HEK293 (cell line): ENCODE measurements at regions not wholly inside any gene's neighbourhood (a gene's known extent, or its start where the extent isn't known, plus 50 kb on each side); places are given as distances from the start of the nearest gene placed in this dataset.
"Not testable (repeated sequence)": the region's sequence is repeated elsewhere in the genome, so short reads cannot be mapped to it uniquely, and the experiment has no call there.

Experiments
- CTCF ChIA-PET: fragments of 350-600 bp; formaldehyde crosslinking; extraction: SDS; loops from one replicate; lab custom pipeline; 2021; ENCODE audit warnings: antibody characterized with exemption; lab: Yijun Ruan, JAX
- POLR2A ChIA-PET: fragments of 300-600 bp; formaldehyde crosslinking; extraction: SDS; loops from one replicate; lab custom pipeline; 2020; ENCODE audit warnings: antibody characterized with exemption, inconsistent platforms; lab: Yijun Ruan, JAX
- H3K27ac ChIP-seq: fragments of 200-500 bp; sonication (Bioruptor generic); 2 replicates; pipeline ENCODE4 v1.5.1; 2014; ENCODE audit warnings: low read depth, low read length, control low read depth, inconsistent platforms; ENCODE audit errors: extremely low read depth
- H3K36me3 ChIP-seq, 2 experiments: fragments of 200-500 bp in 1 of 2; sonication (Bioruptor generic) in 1 of 2; 1 replicate in 1 of 2; 2 replicates in 1 of 2; pipeline ENCODE4 v1.5.1; 2014 to 2017; ENCODE audit warnings: inconsistent platforms in 2 of 2, low read length in 2 of 2; ENCODE audit not compliant: control insufficient read depth in 2 of 2, insufficient read depth in 1 of 2
- H3K4me1 ChIP-seq: fragments of 200-500 bp; sonication (Bioruptor generic); 2 replicates; pipeline ENCODE4 v1.5.1; 2014; ENCODE audit warnings: mild to moderate bottlenecking, low read length, inconsistent platforms; ENCODE audit not compliant: control insufficient read depth, insufficient read depth
- H3K4me3 ChIP-seq: 2 replicates; pipeline ENCODE4 v1.5.1; 2011; ENCODE audit warnings: low read depth, mild to moderate bottlenecking, control low read depth, low read length, moderate library complexity
- H3K9me3 ChIP-seq: fragments of 200-500 bp; sonication (Bioruptor generic); 2 replicates; pipeline ENCODE4 v1.5.1; 2014; ENCODE audit warnings: low read depth, low read length, inconsistent platforms; ENCODE audit not compliant: control insufficient read depth, insufficient read depth
- ZBTB17 ChIP-seq: fragments of 450-650 bp; formaldehyde crosslinking; IDR thresholded peaks from 2 replicates; pipeline ENCODE4 v1.5.1; 2016; ENCODE audit warnings: missing biosample characterization, missing genetic modification characterization
- ZNF155 ChIP-seq: fragments of 450-650 bp; formaldehyde crosslinking; IDR thresholded peaks from 2 replicates; pipeline ENCODE4 v1.5.1; 2016; ENCODE audit warnings: missing biosample characterization, missing genetic modification characterization
- ZNF341 ChIP-seq: fragments of 450-650 bp; formaldehyde crosslinking; IDR thresholded peaks from 2 replicates; pipeline ENCODE4; 2016; ENCODE audit warnings: low read depth, missing biosample characterization, missing genetic modification characterization
- ZNF394 ChIP-seq: fragments of 450-650 bp; formaldehyde crosslinking; IDR thresholded peaks from 2 replicates; pipeline ENCODE4 v1.5.1; 2016; ENCODE audit warnings: missing biosample characterization, missing genetic modification characterization, mild to moderate bottlenecking, moderate library complexity, borderline replicate concordance
- ZNF426 ChIP-seq: fragments of 450-650 bp; formaldehyde crosslinking; IDR thresholded peaks from 2 replicates; pipeline ENCODE4 v1.5.1; 2017; ENCODE audit warnings: missing biosample characterization, missing genetic modification characterization, mild to moderate bottlenecking, inconsistent platforms, moderate library complexity
- ZNF530 ChIP-seq: fragments of 450-650 bp; formaldehyde crosslinking; IDR thresholded peaks from 2 replicates; pipeline ENCODE4 v1.5.1; 2016; ENCODE audit warnings: low read depth, missing biosample characterization, missing genetic modification characterization
- ZNF544 ChIP-seq: fragments of 450-650 bp; formaldehyde crosslinking; IDR thresholded peaks from 2 replicates; pipeline ENCODE4 v1.5.0; 2017; ENCODE audit warnings: missing biosample characterization, missing genetic modification characterization
- ZNF555 ChIP-seq: fragments of 450-650 bp; formaldehyde crosslinking; conservative IDR thresholded peaks from 2 replicates; pipeline ENCODE4 v1.5.1; 2017; ENCODE audit warnings: missing biosample characterization, mild to moderate bottlenecking, missing genetic modification characterization, inconsistent platforms
- ZNF610 ChIP-seq: fragments of 450-650 bp; formaldehyde crosslinking; IDR thresholded peaks from 2 replicates; pipeline ENCODE4 v1.5.1; 2016; ENCODE audit warnings: missing biosample characterization, missing genetic modification characterization, borderline replicate concordance
- ZNF623 ChIP-seq: fragments of 450-650 bp; formaldehyde crosslinking; IDR thresholded peaks from 2 replicates; pipeline ENCODE4 v1.5.1; 2016; ENCODE audit warnings: missing biosample characterization, missing genetic modification characterization
- ZSCAN16 ChIP-seq: fragments of 450-650 bp; formaldehyde crosslinking; IDR thresholded peaks from 2 replicates; pipeline ENCODE4 v1.5.1; 2016; ENCODE audit warnings: missing biosample characterization, missing genetic modification characterization
- TF ChIP-seq, protein P1 (sequence below): fragments of 450-650 bp; formaldehyde crosslinking; IDR thresholded peaks from 2 replicates; pipeline ENCODE4; 2016; ENCODE audit warnings: missing biosample characterization, missing genetic modification characterization
- TF ChIP-seq, protein P2 (sequence below): fragments of 450-650 bp; formaldehyde crosslinking; IDR thresholded peaks from 2 replicates; pipeline ENCODE4 v1.5.1; 2016; ENCODE audit warnings: missing biosample characterization, missing genetic modification characterization
- TF ChIP-seq, protein P3 (sequence below): fragments of 450-650 bp; formaldehyde crosslinking; IDR thresholded peaks from 2 replicates; pipeline ENCODE4 v1.5.1; 2016; ENCODE audit warnings: missing biosample characterization, missing genetic modification characterization, low read depth
- TF ChIP-seq, protein P4 (sequence below): fragments of 450-650 bp; formaldehyde crosslinking; IDR thresholded peaks from 2 replicates; pipeline ENCODE4 v1.5.1; 2017; ENCODE audit warnings: missing biosample characterization, mild to moderate bottlenecking, missing genetic modification characterization, moderate library complexity
- TF ChIP-seq, protein P5 (sequence below): fragments of 450-650 bp; formaldehyde crosslinking; conservative IDR thresholded peaks from 2 replicates; pipeline ENCODE4 v1.5.1; 2016; ENCODE audit warnings: low read depth, missing biosample characterization, missing genetic modification characterization
- TF ChIP-seq, protein P6 (sequence below): fragments of 450-650 bp; formaldehyde crosslinking; conservative IDR thresholded peaks from 2 replicates; pipeline ENCODE4 v1.5.1; 2016; ENCODE audit warnings: low read depth, missing biosample characterization, missing genetic modification characterization

DNA sequence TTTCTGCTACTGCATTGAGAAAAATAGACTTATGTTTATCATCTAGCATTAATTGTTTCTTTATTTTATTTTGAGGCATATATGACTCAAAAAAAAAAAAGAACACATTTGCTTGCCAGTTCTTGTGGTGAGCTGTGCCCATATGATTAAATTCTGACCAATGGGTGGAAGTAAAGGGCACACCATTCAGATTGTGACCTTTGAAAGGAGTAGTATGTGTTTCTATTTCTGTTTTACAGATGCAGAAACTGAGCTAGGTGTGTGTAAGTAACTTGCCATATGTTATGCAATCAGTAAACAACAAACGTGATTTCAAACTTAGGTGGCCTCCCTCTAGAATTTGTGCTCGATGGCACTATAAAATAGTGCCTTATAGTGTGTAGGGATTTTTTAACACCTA is 368.1 kb upstream of the EDIL3 start (continued):
- TF ChIP-seq, protein P1, sequence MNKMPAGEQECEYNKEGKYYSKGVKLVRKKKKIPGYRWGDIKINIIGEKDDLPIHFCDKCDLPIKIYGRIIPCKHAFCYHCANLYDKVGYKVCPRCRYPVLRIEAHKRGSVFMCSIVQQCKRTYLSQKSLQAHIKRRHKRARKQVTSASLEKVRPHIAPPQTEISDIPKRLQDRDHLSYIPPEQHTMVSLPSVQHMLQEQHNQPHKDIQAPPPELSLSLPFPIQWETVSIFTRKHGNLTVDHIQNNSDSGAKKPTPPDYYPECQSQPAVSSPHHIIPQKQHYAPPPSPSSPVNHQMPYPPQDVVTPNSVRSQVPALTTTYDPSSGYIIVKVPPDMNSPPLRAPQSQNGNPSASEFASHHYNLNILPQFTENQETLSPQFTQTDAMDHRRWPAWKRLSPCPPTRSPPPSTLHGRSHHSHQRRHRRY, result no peak
- TF ChIP-seq, protein P2, sequence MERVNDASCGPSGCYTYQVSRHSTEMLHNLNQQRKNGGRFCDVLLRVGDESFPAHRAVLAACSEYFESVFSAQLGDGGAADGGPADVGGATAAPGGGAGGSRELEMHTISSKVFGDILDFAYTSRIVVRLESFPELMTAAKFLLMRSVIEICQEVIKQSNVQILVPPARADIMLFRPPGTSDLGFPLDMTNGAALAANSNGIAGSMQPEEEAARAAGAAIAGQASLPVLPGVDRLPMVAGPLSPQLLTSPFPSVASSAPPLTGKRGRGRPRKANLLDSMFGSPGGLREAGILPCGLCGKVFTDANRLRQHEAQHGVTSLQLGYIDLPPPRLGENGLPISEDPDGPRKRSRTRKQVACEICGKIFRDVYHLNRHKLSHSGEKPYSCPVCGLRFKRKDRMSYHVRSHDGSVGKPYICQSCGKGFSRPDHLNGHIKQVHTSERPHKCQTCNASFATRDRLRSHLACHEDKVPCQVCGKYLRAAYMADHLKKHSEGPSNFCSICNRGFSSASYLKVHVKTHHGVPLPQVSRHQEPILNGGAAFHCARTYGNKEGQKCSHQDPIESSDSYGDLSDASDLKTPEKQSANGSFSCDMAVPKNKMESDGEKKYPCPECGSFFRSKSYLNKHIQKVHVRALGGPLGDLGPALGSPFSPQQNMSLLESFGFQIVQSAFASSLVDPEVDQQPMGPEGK, result no peak
- TF ChIP-seq, protein P3, sequence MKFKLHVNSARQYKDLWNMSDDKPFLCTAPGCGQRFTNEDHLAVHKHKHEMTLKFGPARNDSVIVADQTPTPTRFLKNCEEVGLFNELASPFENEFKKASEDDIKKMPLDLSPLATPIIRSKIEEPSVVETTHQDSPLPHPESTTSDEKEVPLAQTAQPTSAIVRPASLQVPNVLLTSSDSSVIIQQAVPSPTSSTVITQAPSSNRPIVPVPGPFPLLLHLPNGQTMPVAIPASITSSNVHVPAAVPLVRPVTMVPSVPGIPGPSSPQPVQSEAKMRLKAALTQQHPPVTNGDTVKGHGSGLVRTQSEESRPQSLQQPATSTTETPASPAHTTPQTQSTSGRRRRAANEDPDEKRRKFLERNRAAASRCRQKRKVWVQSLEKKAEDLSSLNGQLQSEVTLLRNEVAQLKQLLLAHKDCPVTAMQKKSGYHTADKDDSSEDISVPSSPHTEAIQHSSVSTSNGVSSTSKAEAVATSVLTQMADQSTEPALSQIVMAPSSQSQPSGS, result no peak
- TF ChIP-seq, all 188 proteins: peak for 0

DNA sequence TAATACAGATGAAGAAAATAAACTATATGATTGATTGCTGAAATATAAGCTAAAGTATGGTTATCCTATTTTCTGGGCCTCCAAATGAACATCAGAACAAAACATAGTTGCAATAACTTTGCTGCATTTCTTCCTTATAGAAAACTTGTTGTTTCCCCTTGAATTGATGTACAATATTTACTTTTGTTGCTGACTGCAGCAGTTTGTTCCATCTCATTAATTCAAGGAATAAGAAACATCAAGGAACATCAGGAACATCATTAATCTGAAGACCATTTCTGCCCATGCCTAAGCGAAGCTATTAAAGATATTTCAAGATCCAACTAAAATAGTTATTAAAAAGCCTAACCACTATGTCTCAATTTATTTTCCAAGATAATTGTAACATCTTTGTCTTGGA is 363.6 kb upstream of the EDIL3 start:
- Histone ChIP-seq H3K27ac (no peak overlapping the region), H3K9me3 (no peaks in the 10 kb centered on the region), H3K4me3 (no peak overlapping the region), H3K4me1 (no peaks in the 10 kb centered on the region), H3K36me3 (no peaks in the 10 kb centered on the region)
- TF ChIP-seq, protein P4, sequence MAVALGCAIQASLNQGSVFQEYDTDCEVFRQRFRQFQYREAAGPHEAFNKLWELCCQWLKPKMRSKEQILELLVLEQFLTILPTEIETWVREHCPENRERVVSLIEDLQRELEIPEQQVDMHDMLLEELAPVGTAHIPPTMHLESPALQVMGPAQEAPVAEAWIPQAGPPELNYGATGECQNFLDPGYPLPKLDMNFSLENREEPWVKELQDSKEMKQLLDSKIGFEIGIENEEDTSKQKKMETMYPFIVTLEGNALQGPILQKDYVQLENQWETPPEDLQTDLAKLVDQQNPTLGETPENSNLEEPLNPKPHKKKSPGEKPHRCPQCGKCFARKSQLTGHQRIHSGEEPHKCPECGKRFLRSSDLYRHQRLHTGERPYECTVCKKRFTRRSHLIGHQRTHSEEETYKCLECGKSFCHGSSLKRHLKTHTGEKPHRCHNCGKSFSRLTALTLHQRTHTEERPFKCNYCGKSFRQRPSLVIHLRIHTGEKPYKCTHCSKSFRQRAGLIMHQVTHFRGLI (tag by site-specific recombination), result no peak
- TF ChIP-seq ZNF544 (tag by site-specific recombination), result no peak
- TF ChIP-seq ZNF530 (tag by site-specific recombination), result no peak
- no peak for TF ChIP-seq ZBTB17
- TF ChIP-seq ZNF341 (tag by site-specific recombination), result no peak
- TF ChIP-seq ZNF610 (tag by site-specific recombination), result no peak
- no peak for TF ChIP-seq ZSCAN16 (tag by site-specific recombination)
- no peak for TF ChIP-seq ZNF155 (tag by site-specific recombination)
- no peak for TF ChIP-seq ZNF623
- CTCF ChIA-PET, result no interaction called here
- POLR2A ChIA-PET, result no interaction called here

DNA sequence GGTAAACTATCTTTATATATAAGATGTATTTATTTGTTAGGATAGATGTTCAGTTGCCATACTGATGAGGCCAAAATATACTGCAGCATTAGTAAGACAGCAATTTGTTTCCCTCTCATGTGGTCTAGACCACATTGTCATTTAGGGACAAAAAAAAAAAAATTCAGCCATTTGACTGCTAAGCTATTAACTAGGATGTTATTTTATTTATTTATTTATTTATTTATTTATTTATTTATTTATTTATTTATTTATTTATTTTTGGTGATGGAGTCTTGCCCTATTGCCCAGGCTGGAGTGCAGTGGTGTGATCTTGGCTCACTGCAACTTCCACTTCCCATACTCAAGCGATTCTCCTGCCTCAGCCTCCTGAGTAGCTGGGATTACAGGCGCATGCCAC is 361.6 kb upstream of the EDIL3 start:
- H3K4me3 ChIP-seq, H3K9me3 ChIP-seq, H3K36me3 ChIP-seq, CTCF ChIA-PET, H3K4me1 ChIP-seq, H3K27ac ChIP-seq, POLR2A ChIA-PET: not testable (repeated sequence)
- TF ChIP-seq, protein P5, sequence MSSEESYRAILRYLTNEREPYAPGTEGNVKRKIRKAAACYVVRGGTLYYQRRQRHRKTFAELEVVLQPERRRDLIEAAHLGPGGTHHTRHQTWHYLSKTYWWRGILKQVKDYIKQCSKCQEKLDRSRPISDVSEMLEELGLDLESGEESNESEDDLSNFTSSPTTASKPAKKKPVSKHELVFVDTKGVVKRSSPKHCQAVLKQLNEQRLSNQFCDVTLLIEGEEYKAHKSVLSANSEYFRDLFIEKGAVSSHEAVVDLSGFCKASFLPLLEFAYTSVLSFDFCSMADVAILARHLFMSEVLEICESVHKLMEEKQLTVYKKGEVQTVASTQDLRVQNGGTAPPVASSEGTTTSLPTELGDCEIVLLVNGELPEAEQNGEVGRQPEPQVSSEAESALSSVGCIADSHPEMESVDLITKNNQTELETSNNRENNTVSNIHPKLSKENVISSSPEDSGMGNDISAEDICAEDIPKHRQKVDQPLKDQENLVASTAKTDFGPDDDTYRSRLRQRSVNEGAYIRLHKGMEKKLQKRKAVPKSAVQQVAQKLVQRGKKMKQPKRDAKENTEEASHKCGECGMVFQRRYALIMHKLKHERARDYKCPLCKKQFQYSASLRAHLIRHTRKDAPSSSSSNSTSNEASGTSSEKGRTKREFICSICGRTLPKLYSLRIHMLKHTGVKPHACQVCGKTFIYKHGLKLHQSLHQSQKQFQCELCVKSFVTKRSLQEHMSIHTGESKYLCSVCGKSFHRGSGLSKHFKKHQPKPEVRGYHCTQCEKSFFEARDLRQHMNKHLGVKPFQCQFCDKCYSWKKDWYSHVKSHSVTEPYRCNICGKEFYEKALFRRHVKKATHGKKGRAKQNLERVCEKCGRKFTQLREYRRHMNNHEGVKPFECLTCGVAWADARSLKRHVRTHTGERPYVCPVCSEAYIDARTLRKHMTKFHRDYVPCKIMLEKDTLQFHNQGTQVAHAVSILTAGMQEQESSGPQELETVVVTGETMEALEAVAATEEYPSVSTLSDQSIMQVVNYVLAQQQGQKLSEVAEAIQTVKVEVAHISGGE (tag by site-specific recombination), result peak; percentile 43; the same call in 1 of the 2 replicates
- TF ChIP-seq, protein P6, sequence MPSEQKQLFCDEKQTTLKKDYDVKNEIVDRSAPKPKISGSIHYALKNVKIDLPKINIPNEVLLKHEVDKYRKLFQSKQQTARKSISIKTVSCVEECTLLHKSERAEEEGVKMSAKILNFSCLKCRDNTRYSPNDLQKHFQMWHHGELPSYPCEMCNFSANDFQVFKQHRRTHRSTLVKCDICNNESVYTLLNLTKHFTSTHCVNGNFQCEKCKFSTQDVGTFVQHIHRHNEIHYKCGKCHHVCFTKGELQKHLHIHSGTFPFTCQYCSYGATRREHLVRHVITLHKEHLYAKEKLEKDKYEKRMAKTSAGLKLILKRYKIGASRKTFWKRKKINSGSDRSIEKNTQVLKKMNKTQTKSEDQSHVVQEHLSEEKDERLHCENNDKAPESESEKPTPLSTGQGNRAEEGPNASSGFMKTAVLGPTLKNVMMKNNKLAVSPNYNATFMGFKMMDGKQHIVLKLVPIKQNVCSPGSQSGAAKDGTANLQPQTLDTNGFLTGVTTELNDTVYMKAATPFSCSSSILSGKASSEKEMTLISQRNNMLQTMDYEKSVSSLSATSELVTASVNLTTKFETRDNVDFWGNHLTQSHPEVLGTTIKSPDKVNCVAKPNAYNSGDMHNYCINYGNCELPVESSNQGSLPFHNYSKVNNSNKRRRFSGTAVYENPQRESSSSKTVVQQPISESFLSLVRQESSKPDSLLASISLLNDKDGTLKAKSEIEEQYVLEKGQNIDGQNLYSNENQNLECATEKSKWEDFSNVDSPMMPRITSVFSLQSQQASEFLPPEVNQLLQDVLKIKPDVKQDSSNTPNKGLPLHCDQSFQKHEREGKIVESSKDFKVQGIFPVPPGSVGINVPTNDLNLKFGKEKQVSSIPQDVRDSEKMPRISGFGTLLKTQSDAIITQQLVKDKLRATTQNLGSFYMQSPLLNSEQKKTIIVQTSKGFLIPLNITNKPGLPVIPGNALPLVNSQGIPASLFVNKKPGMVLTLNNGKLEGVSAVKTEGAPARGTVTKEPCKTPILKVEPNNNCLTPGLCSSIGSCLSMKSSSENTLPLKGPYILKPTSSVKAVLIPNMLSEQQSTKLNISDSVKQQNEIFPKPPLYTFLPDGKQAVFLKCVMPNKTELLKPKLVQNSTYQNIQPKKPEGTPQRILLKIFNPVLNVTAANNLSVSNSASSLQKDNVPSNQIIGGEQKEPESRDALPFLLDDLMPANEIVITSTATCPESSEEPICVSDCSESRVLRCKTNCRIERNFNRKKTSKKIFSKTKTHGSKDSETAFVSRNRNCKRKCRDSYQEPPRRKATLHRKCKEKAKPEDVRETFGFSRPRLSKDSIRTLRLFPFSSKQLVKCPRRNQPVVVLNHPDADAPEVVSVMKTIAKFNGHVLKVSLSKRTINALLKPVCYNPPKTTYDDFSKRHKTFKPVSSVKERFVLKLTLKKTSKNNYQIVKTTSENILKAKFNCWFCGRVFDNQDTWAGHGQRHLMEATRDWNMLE (tag by site-specific recombination), result 0 out of 2 replicates have a peak, but pooled peaks have one; percentile 35
- TF ChIP-seq ZNF555 (tag by site-specific recombination), result peak; percentile 38
- peak; percentile 48 for TF ChIP-seq ZNF426 (tag by site-specific recombination)
- TF ChIP-seq ZNF394 (tag by site-specific recombination), result peak; percentile 65; the same call in 1 of the 2 replicates
- TF ChIP-seq ZNF623, result 0 out of 2 replicates have a peak, but pooled peaks have one; percentile 30
